ENCODE measurements at regions not wholly inside any gene's neighbourhood (a gene's known extent, or its start where the extent isn't known, plus 50 kb on each side); places are given as distances from the start of the nearest gene placed in this dataset.

DNA sequence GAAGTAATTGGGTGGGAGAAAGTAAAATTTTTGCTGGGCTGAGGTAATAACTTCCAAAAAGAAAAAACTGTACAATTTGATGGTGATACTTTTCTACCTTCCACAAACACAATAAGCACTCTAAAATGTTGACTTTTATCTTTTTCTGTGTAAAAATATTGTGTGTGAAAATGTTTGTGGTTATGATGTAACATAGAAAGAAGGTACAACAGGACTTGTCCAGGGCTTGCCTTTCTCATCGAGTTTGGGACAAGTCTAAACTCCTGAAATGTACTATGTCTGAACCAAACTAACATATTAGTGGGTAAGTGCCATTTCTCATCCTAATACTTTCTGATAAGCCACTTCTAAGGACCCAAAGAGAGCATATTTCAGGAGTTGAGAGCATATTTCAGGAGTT is 174.2 kb upstream of the PDGFD start:
- DNase-seq (ENCODE audit: low spot score): no peak

DNA sequence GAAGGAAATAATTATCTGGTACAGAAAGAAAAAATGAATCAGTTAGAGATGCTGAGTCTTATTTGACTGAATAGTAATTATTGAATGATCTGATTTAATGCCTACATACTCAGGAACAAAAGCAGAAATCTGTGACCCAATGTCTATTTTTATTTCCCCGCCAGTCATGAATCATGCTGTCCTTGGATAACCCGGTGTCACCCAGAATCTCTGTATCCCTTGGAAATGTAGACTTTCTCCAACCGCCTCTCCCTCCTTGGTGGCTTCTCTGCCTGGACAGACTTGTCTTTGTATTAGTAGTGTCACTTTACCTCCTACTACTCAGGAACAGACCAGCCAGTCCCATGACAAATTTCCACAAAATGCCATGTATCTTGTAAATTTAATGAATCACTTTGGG is 173.3 kb upstream of the PDGFD start:
- DNase-seq (ENCODE audit: low spot score): no peak

DNA sequence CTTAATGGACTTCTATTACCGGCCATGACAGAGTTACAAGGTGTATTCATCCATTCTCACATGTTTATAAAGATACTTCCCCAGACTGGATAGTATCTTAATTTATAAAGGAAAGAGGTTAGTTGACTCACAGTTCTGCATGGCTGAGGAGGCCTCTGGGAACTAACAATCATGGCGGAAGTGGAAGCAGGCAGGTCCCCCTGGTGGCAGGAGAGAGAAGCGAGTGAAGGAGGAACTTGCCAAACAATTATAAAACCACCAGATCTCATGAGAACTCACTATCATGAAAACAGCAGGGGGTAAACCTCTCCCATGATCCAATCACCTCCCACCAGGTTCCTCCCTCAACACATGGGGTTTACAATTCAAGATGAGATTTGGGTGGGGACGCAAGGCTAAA is 170.0 kb upstream of the PDGFD start:
- no peak for DNase-seq (ENCODE audit: low spot score)

DNA sequence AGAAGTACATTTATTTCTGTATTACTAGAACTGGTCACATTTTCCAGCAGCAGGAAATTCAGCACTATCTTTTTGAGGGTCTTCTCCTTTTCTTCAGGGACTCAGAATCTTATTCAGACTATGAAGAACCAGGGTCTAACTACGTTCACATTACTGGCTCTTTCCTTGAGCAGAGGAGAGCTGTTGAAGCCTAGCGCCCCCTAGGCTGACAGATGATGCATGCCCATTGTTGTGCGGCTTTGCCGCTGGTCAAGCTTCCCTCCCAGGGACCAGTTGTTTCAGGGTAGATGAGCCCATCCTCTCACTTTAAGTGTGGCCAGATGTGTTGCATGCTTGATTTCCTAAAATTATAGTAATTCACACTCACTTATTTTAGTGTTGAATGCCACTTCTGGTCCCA is 168.2 kb upstream of the PDGFD start:
- DNase-seq (ENCODE audit: low spot score): no peak

DNA sequence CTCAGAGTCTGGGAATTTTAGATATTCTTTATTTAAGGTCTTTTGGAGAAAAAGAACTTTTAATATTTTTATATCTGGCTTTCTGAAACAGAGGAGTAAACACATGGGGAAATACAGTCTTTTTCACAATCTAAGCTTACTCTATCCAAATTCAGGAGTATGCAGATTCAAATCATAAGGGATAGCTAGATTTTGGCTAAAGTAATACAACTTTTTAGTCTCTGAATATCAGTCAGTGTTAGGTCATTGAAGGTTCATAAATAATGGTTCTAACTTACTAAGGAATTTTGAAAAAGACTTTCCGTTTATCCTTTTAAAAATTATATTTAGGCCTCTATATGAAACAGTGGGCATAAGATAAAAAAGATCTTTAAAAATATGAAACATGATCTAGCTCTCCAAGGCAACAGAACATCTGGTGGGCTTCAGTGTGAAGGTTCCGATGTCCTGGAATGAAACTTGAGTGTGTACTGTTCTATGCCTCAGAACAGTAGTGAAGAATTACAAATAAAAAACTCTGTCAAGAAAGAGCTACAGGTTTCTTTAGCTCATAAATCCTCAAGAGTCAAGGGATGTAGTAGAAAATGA is 165.2 kb upstream of the PDGFD start:
- DNase-seq (ENCODE audit: low spot score): no peak

DNA sequence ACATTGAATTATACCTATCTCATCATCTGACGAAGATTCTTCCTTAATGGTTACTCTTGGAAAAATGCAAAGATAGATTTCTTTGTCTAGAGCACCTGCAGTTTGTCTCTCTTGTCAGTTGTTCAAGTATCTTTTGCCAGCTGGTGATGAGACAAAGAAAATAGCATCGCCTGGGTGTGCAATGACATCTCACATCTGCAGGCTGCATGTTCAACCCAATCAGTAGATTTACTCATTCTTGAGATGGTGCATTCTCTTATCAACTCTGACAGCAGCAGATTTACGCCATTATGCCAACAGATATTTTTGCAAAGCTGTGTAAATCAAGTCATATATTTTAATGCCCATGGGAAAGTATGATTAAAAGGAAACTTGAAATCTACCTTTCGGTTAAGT is 164.6 kb upstream of the PDGFD start:
- no peak for DNase-seq (ENCODE audit: low spot score)

DNA sequence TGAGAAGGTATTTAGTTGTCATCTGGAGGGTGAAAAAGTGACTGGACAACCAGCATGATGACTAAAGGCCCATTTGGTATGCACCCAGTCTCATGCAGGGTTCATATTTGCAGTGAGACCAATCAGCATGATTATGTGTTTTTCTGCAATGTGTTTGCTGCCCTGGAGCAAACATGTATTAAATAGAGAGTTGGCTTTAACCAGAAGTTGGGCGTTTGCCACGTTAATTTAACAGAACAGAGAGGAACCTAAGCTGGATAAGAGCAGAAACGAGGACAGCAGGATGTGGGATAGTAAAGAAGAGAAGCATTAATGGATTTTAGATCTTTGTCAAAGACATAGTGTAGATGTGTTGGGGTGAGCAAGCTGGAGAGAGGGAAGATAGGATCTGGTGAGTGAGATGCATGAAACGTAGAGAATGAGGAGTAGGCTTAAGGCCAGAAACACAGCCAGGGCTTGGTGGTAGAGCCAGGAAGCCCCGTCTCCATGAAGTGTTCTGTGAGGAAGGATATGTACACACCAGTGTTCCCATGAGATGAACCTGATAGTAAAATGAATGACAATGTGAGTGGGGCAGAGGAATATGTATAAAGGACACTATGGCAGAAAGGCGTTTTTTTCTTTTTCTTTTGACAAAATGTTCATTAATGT is 164.0 kb upstream of the PDGFD start:
- no peak for DNase-seq (ENCODE audit: low spot score)

DNA sequence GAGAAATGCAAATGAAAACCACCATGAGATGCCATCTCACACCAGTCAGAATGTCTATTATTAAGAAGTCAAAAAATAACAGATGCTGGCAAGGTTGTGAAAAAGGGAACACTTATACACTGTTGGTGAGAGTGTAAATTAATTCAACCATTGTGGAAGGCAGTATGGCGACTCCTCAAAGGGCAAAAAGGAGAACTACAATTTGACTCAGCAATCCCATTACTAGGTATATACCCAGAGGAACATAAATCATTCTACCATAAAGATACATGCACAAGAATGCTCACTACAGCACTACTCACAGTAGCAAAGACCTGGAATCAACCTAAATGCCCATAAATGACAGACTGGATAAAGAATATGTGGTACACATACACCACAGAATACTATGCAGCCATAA is 161.1 kb upstream of the PDGFD start:
- no peak for DNase-seq (ENCODE audit: low spot score)

DNA sequence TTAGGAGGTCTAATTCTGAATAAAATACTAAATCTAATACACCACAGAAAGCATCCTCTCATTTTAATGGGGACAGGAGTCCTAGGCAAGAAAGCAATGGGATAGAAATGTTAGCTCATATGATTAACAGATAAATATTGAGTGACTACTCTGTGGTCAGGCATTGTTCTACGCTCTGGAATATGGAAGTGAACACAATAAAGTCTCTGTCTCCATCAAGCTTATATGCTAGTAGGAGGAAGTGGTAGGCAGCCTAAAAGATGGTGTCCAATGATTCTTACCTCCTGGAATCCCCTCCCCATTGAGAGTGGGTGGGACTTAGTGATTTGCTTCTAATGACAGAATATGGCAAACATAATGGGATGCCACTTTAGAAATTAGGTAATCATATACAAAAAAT is 160.3 kb upstream of the PDGFD start:
- no peak for DNase-seq (ENCODE audit: low spot score)

DNA sequence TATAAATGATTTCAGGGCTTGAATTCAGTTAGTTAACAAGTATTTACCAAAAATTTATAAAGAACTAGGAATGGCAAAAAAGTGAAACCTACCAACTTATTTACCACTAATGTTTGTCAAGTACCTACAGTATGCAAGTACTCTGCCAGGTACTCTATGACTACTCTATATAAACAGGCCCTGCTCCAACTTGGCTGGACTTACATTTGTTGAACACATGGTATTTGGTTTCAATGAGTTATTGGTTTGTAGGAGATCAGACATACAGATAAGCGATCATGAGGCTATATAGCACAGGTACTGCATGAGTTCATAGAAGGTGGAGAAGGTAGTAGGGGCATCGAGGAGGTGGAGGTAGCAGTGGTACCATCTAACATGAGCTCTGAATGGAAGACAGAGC is 159.9 kb upstream of the PDGFD start:
- DNase-seq (ENCODE audit: low spot score): no peak

DNA sequence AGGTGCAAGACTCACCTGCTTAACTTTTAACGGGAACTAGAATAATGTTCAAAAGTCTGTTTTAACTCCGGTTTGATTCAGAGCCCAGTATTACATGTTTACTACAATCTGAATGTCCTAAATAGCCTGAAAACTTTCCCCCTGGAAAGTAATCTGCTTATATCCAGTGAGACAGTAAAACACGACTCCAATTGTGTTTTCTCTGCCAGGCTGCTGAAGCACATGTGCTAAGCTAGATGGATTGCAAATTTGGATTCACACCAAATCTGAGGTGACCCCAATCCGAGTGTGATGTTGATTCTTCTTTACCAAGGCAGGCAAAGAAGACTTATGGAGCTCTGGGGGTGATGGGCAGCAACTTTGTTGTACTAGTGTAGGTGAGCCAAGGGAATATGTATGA is 158.7 kb upstream of the PDGFD start:
- no peak for DNase-seq (ENCODE audit: low spot score)

DNA sequence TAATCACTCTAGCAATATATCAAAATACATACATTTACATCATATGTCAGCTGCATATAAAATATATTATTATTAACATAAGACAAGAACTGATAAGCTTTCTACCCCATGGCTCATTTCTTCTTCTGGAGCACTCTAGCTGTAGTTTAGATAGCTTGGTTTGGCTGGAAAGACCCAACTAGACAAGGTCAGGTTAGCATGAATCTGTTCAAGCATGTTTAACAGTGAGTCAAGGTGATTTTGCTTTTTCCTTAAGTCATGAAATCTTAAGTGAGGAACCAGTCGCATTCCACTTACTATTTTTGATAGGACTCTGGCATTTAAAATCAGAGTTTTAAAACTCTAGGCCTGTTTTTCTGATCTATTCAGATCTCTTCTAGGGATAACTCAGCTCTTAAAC is 157.0 kb upstream of the PDGFD start:
- no peak for DNase-seq (ENCODE audit: low spot score)

DNA sequence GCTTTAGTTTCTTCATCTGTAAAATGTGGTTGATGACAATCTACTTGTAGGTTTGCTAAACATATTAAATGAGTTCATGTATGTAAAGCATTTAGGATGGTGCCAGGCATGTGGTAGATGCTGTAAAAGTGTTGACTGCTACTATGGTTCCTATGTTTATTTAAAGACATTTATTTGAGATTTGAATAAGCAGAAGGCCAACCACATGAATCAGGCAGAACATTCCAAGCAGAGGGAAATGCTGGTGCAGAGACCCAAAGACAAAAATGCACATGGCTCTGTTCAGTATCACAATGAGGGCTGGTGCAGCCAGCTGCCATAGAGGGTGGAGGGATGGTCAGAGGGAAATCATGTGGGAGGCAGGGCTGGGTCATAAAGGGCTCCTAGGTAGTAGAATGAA is 156.2 kb upstream of the PDGFD start:
- DNase-seq (ENCODE audit: low spot score): no peak

DNA sequence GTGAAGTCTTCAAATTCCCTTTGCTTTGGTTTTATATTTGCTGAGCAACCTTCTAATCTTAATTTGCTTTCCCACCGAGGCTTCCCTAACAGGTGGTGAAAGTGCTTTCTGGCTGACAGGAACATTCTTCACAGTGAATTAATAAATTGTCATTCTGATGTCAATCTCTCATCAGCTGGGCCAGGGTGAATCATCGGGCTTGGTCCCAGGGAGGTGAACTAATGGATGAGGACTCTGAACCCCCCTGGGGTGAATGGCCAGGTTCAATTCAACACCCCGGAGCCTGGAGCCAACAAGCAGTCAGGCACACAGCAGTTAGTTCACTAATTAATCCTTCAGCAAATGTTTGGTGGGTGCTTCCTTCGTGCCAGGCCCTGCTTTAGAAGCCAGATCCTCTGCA is 155.4 kb upstream of the PDGFD start:
- DNase-seq (ENCODE audit: low spot score): no peak

DNA sequence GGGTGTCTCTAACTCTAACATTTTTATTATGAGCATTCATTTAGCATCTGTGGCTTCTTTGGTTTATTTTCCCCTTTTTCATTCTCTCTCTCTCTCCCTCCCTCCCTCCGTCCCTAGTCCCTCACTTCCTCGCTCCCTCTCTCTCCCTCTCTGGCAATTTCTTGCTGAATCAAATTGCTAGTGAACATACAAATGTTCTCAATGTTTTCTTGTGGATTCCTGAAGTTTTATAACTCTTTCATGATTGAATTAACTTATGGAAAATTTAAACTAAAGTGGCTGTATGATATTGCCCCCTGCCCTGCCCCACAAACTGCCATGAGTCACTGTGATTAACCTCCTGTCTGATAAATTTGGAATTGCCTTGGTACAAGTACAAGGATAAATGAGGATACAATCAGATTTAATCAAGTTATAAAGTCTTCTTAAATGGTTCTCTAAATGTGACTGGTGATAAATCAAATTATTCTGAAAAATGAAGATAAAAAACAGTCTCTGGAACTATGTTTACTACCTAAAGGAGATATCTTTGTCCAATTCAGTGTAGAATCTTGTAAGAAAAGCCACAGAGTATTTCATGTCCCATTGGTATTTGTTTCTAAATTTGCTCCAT is 143.0 kb upstream of the PDGFD start:
- no peak for DNase-seq (ENCODE audit: low spot score)

DNA sequence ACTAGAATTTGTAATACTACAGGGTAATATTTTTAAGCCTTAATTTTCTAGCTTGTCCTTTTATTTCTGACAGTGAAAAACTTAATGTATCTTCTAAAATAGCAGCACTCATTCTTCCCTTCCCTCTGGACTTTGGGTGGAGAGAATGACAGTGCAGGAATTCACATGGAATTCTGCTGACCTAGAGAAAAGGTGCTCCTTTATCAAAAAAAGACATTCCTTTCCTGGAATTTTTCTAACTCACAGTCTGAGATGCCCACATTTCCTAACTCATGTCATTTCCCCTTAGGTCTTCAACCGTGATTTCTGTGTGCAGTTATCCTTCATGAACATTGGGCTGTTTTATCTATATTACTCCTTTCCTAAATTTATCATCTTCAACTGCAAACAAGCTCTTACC is 137.8 kb upstream of the PDGFD start:
- DNase-seq (ENCODE audit: low spot score): no peak

DNA sequence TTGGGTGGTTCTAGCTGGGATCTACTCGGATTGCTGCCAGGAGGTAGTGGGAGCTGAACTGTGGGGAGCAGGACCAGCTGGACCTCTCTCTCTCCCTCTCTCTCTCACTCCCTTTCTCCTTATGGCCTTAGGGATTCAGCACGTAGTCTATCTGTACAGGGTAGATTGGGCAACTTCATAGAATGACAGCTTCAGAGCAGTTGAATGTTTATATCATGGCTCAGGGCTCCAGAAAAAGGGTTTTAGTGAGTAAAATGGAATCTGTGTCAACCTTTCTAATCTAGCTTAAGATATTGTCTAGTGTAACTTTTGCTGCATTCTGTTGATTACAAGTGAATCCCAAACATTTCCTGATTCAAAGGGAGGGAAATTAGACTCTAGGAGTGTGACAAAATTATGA is 127.7 kb upstream of the PDGFD start:
- no peak for DNase-seq (ENCODE audit: low spot score)

DNA sequence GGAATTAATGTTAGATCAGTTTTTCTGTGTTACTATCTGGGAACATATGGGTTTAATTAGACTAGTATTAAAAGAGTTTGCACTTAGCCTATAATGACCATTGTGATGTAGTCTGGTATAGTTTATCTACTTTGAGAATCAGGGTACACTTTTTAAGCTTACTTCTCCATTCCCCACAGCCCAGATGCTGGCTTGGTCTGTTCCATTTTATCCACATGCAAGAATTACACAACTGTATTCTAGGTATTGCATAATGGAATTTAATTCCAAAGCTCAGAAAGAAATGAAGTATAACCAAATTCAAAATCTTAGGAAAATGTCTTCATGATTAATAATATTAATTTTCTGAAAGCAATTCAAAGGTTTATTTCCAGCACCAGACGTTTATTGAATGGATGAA is 122.2 kb upstream of the PDGFD start:
- DNase-seq (ENCODE audit: low spot score): no peak

DNA sequence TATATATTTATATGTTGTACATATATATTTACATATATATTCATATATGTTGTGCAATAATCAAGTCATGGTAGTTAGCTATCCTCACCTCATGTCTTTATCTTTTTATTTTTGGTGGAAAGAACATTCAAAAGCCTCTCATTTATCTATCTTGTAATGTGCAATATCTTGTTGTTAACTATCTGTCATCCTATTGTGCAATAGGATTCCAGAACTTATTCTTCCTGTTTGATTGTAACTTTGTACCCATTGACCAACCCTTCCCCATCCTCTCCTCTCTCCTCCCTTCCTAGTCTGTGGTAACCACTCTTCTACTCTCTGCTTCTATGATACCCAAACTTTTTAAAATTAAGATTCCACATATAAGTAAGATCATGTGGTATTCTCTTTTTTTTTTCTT is 115.6 kb upstream of the PDGFD start:
- no peak for DNase-seq (ENCODE audit: low spot score)

DNA sequence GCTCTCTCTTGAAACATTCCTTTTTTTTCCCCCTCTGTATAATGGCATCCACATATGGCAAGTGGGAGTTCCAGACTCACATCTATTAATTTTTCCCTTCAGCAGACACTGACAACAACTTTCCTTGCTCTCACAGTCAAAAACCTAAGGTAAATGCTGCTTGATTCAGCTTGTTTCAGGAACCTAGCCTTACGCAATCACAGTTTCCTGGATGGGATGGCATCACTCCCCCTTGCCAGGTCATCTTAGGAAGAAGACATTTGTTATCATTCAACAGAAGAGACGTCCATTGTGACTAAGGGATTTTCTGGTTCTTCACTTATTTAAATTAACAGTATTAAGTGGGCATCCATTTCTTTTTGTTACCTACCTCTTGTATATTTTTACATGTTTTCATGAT is 112.0 kb upstream of the PDGFD start:
- no peak for DNase-seq (ENCODE audit: low spot score)

DNA sequence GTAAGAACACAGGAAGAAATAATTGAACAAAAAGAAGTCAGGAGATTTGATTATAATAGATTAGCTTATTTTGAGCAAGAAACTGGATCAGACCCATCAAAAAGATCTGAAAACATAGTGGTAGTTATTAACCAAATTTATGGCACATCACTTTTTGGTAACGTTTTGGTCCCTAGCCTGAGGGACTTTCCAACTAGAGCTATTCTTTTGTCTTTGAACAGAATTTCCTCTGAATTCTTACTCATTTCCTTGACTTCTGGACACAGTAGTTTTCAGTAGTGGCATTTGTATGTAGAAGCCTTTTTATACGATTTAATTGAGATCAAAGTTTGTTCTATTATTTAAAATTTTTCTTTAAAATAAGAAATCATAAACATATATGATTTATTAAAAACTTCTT is 96.5 kb upstream of the PDGFD start:
- no peak for DNase-seq (ENCODE audit: low spot score)

DNA sequence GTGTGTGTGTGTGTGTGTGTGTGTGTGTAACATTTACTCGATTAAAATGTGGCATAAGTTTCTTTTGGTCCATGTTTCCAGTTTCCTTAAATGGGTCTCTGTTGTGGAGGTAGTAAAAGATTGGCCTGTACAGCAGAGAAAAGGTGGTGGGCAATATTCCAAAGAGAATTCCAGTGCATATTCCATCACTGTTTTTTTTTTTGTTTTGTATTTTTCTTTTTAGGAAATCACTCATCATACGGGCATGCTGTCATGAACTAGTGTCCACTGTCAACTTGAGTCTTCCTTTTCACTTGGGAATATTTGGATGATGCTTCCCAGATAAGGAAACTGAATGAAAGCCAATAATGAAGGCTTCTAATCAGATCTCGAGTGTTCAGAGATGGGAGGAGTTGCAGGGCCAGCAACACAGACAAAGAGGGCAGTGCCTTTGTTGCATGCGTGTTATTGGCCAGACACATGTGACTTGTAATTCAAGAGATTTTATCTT is 95.2 kb upstream of the PDGFD start:
- DNase-seq (ENCODE audit: low spot score): no peak

DNA sequence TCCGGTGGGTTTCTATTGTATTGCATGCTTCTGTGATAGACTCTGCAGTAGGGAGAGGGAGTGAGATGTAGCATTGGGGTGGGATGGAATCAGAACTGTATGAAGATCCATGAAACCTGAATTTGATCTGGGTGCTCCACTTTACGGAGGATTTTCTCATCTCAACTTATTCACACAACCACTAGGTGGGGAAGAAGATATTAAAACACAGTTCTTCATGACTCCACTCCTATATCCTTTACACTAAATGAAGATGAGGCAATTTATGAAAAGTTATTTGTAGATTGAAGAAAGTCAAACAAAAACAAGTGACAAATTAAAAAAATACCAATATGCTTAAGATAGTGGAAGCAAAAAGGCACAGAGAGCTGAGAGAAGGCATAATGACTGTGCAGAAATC is 92.6 kb upstream of the PDGFD start:
- DNase-seq (ENCODE audit: low spot score): no peak

DNA sequence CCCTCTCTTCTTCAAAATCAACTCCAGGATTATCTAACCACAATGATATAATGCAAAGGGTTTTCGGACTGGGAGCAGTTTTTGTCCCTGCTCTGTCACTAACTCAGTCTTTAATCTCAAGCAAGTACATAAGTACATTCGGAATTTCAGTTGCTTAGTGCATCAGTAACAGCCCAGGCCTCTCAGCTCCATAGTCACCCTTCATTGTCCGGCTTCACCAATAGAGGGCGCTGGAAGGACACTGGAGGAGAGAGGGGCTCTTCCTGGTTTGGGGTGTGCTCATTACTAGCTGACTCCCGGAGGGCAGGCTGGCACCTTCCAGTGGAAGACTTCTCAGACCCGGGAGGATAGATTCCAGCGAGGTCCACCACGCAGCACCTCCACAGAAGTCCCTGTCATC is 90.4 kb upstream of the PDGFD start:
- no peak for DNase-seq (ENCODE audit: low spot score)

Data from CD4-positive, alpha-beta T cell treated with Interleukin-6 at 100 ng/mL for 8 hours (primary cell).